Chondrocyte (in vitro differentiated cells): ENCODE measurements at regions not wholly inside any gene's neighbourhood (a gene's known extent, or its start where the extent isn't known, plus 50 kb on each side); places are given as distances from the start of the nearest gene placed in this dataset.

Source experiments
- DNase-seq: peaks from one replicate; pipeline ENCODE4 v3.0.0; 2021; ENCODE audit warnings: mixed read lengths, low spot score
- H3K27ac Mint-ChIP-seq: one replicate; pipeline ENCODE4 v1.8.0; 2021; ENCODE audit warnings: mild to moderate bottlenecking, moderate library complexity, mixed read lengths; ENCODE audit not compliant: unreplicated experiment
- H3K27me3 Mint-ChIP-seq: 2 replicates; pipeline ENCODE4 v1.8.0; 2021; ENCODE audit warnings: low read depth, mixed read lengths
- H3K36me3 Mint-ChIP-seq: 2 replicates; pipeline ENCODE4 v1.8.0; 2021; ENCODE audit warnings: low read depth, mixed read lengths
- H3K4me1 Mint-ChIP-seq: 2 replicates; pipeline ENCODE4 v1.8.0; 2021; ENCODE audit warnings: low read depth, mild to moderate bottlenecking, mixed read lengths
- H3K4me3 Mint-ChIP-seq: one replicate; pipeline ENCODE4 v1.8.0; 2021; ENCODE audit warnings: mild to moderate bottlenecking, moderate library complexity, mixed read lengths; ENCODE audit not compliant: unreplicated experiment
- H3K9me3 Mint-ChIP-seq: 2 replicates; pipeline ENCODE4 v1.8.0; 2021; ENCODE audit warnings: low read depth, mixed read lengths
- TF ChIP-seq, protein P1 (sequence below): fragments of 200-600 bp; sonication (generic); IDR thresholded peaks from 2 replicates; pipeline ENCODE4 v1.5.0; 2021; ENCODE audit warnings: antibody characterized with exemption, mild to moderate bottlenecking, moderate library complexity

DNA sequence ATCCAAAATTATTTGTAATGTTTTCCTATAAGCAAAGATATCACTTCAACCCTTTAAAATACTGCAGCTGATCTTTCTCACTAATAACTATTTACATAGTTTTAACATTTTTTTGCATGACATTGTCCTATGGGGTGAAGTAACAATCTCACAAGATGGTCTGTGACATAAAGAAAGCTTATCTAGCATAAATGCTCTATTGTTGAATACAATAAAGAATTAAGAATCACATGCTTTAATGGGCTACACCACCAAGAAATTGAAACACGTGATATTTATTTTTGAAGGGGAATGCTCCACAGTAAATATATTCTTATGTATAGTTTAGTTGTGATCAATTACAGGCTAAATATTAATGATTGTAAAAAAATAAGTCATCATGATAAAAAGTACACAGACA, 441.1 kb downstream of the PTH2R start:
- DNase-seq, result no peak
- H3K36me3 Mint-ChIP-seq, result no peaks in the 10 kb centered on the region
- H3K9me3 Mint-ChIP-seq, result peaks cover 22% of the 10 kb centered on the region
- H3K27ac Mint-ChIP-seq, result no peak overlapping the region
- no peaks in the 10 kb centered on the region for H3K4me1 Mint-ChIP-seq
- no peaks in the 10 kb centered on the region for H3K27me3 Mint-ChIP-seq
- TF ChIP-seq, protein P1, sequence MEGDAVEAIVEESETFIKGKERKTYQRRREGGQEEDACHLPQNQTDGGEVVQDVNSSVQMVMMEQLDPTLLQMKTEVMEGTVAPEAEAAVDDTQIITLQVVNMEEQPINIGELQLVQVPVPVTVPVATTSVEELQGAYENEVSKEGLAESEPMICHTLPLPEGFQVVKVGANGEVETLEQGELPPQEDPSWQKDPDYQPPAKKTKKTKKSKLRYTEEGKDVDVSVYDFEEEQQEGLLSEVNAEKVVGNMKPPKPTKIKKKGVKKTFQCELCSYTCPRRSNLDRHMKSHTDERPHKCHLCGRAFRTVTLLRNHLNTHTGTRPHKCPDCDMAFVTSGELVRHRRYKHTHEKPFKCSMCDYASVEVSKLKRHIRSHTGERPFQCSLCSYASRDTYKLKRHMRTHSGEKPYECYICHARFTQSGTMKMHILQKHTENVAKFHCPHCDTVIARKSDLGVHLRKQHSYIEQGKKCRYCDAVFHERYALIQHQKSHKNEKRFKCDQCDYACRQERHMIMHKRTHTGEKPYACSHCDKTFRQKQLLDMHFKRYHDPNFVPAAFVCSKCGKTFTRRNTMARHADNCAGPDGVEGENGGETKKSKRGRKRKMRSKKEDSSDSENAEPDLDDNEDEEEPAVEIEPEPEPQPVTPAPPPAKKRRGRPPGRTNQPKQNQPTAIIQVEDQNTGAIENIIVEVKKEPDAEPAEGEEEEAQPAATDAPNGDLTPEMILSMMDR, result no peak
- no peak overlapping the region for H3K4me3 Mint-ChIP-seq

DNA sequence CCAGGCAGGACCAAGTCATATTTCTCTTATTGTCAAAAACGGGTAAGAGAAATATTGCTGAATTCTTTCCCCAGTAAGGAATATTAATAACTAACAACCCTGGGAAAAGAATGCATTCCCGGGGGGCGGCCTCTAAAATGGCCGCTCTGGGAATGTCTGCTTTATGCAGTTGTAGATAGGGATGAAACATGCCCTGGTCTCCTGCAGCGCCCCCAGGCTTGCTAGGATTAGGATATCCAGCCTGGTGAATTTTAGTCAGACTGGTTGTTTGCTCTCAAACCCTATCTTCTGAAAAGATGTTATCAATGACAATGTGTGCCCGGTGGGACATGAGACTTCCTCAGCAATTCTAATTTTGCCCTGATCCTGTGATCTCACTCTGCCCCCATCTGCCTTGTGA, 448.1 kb downstream of the PTH2R start:
- H3K9me3 Mint-ChIP-seq, result peaks cover 41% of the 10 kb centered on the region
- no peaks in the 10 kb centered on the region for H3K36me3 Mint-ChIP-seq
- TF ChIP-seq, protein P1, result no peak

DNA sequence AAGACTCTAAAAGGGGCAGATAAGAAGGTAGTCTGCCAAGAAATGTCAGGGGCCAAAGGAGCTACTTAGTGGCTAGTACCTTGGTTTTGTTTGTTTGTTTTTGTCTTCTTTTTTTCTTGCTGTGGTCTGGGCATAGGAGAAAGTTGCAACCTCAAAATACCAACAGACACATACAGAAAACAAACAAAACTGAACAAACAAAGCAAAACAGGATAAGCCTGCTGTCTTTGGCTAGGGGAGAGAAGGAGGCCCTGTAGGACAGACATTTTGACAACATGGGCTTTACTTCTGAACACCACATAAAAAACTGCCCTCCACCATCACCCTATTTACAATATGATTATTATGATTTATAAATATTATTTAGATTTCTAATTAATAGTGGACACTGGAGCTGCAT, 460.8 kb downstream of the PTH2R start:
- H3K27ac Mint-ChIP-seq, result no peak overlapping the region
- H3K4me3 Mint-ChIP-seq, result no peak overlapping the region
- TF ChIP-seq, protein P1, result no peak
- no peak for DNase-seq
- H3K4me1 Mint-ChIP-seq, result no peaks in the 10 kb centered on the region
- no peaks in the 10 kb centered on the region for H3K36me3 Mint-ChIP-seq
- H3K9me3 Mint-ChIP-seq, result peaks cover 8% of the 10 kb centered on the region
- no peaks in the 10 kb centered on the region for H3K27me3 Mint-ChIP-seq

More for the DNA sequence above, 448.1 kb downstream of the PTH2R start:
- Mint-ChIP-seq H3K27ac (no peak overlapping the region), H3K4me3 (no peak overlapping the region), H3K27me3 (no peaks in the 10 kb centered on the region), H3K4me1 (no peaks in the 10 kb centered on the region)
- no peak for DNase-seq

DNA sequence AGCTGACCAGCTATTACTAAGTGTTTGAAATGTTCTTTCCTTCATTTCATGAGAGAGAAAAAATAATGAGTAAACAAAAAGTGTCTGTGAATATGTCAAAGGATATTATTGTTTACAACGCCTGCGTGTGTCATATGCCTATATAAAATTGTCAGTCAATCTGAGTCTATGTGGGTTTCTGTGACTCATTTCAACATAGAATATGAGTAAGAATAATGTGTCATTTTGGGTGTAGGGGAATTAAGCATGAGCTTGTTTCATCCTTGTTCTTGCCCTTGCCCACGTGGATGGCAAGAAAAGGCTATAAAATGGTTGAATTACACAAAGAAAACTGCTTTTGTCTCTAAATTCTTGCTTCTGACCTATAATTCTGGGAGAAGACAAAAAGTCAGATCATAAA, 466.0 kb downstream of the PTH2R start:
- TF ChIP-seq, protein P1, result no peak
- H3K27me3 Mint-ChIP-seq, result no peaks in the 10 kb centered on the region
- H3K9me3 Mint-ChIP-seq, result peaks cover 16% of the 10 kb centered on the region
- no peaks in the 10 kb centered on the region for H3K4me1 Mint-ChIP-seq
- no peaks in the 10 kb centered on the region for H3K36me3 Mint-ChIP-seq
- H3K27ac Mint-ChIP-seq, result no peak overlapping the region
- no peak for DNase-seq
- H3K4me3 Mint-ChIP-seq, result no peak overlapping the region

DNA sequence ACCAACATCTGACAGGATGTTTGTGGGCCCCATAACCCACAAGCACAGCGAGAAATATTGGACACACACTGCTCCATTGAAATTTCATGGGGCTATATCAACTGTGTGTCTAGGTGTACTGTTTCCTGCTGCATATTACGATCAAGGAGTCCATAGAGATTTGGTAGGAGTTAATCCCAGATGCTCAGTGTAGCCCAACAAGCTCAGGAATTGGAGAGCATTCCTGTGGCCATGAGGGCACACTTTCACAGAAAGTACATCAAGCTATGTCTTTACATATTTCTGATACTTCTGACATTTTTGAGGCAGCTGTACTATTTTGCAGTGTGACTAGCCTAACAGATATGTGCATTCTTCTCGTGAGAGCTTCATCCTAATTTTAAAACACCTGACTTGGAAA, 473.1 kb downstream of the PTH2R start:
- no peak for DNase-seq
- TF ChIP-seq, protein P1, result no peak
- Mint-ChIP-seq H3K4me1 (no peaks in the 10 kb centered on the region), H3K27me3 (no peaks in the 10 kb centered on the region), H3K4me3 (no peak overlapping the region), H3K9me3 (peaks cover 14% of the 10 kb centered on the region), H3K36me3 (no peaks in the 10 kb centered on the region), H3K27ac (no peak overlapping the region)
